H1 (cell line): ENCODE measurements at regions not wholly inside any gene's neighbourhood (a gene's known extent, or its start where the extent isn't known, plus 50 kb on each side); places are given as distances from the start of the nearest gene placed in this dataset.

Experiments used
- CTCF ChIA-PET: fragments of 300-600 bp; sonication (Branson Sonifier 250); formaldehyde crosslinking; loops from one replicate; lab custom pipeline; 2021; ENCODE audit not compliant: partially characterized antibody; lab: Charles Lee
- POLR2A ChIA-PET: fragments of 300-600 bp; sonication (Branson Sonifier 250); formaldehyde crosslinking; loops from one replicate; lab custom pipeline; 2021; ENCODE audit warnings: inconsistent platforms; ENCODE audit not compliant: partially characterized antibody; lab: Charles Lee
- DNase-seq, 2 experiments: peaks; one replicate each; pipeline versions ENCODE4 v3.0.0 to v3.0.0-alpha.2; 2010 to 2022; ENCODE audit warnings: low spot score in 2 of 2, low read depth in 1 of 2, mixed read lengths in 1 of 2
- FAIRE-seq: peaks from 2 replicates; lab custom pipeline; 2011; peaks lifted over from hg19 to GRCh38; lab: Jason Lieb, UNC
- H2AFZ ChIP-seq: 2 replicates; pipeline ENCODE4 v1.8.1; 2012; ENCODE audit warnings: low read length, inconsistent platforms
- H2AK5ac ChIP-seq: 2 replicates; pipeline ENCODE4 v1.6.1; 2013; ENCODE audit warnings: low read depth, low read length
- H2BK120ac ChIP-seq: replicated peaks from 2 replicates; pipeline ENCODE3; 2013; ENCODE audit warnings: low read depth, low read length, inconsistent platforms
- H2BK12ac ChIP-seq: 2 replicates; pipeline ENCODE4 v1.6.1; 2013; ENCODE audit warnings: low read depth, low read length
- H2BK15ac ChIP-seq: 2 replicates; pipeline ENCODE4 v1.6.1; 2013; ENCODE audit warnings: low read length
- H2BK20ac ChIP-seq: 2 replicates; pipeline ENCODE4 v1.6.1; 2013; ENCODE audit warnings: low read length
- H2BK5ac ChIP-seq: 2 replicates; pipeline ENCODE4 v1.6.1; 2013; ENCODE audit warnings: low read depth, low read length
- H3K14ac ChIP-seq: 2 replicates; pipeline ENCODE4 v1.6.1; 2013; ENCODE audit warnings: inconsistent platforms; ENCODE audit not compliant: insufficient read length
- H3K18ac ChIP-seq: 2 replicates; pipeline ENCODE4 v1.6.1; 2013; ENCODE audit warnings: low read length; ENCODE audit errors: extremely low read depth
- H3K23ac ChIP-seq: 2 replicates; pipeline ENCODE4 v1.6.1; 2013; ENCODE audit warnings: inconsistent platforms; ENCODE audit not compliant: insufficient read length
- H3K23me2 ChIP-seq: 2 replicates; pipeline ENCODE4 v1.6.1; 2013; ENCODE audit warnings: low read depth, low read length
- H3K27ac ChIP-seq: 2 replicates; pipeline ENCODE4 v1.6.1; 2011; ENCODE audit warnings: low read depth, low read length, inconsistent platforms
- H3K27me3 ChIP-seq, 4 experiments: replicated peaks in 1 of 4; 1 replicate in 1 of 4; 2 replicates in 3 of 4; pipeline versions ENCODE4 v1.6.1 to v1.8.1; 2011 to 2013; ENCODE audit warnings: low read length in 3 of 4, mild to moderate bottlenecking in 3 of 4, inconsistent platforms in 2 of 4, mixed read lengths in 2 of 4, moderate library complexity in 1 of 4; ENCODE audit not compliant: control insufficient read depth in 3 of 4, insufficient read depth in 3 of 4; ENCODE audit errors: extremely low read depth in 1 of 4
- H3K36me3 ChIP-seq, 4 experiments: 2 replicates each; pipeline versions ENCODE4 v1.6.1 to v1.8.1; 2011 to 2013; ENCODE audit warnings: mild to moderate bottlenecking in 4 of 4, low read length in 3 of 4, moderate library complexity in 2 of 4, control low read depth in 1 of 4, inconsistent platforms in 1 of 4; ENCODE audit not compliant: insufficient read depth in 4 of 4, control insufficient read depth in 2 of 4
- H3K4ac ChIP-seq: replicated peaks from 2 replicates; pipeline ENCODE3; 2013; ENCODE audit warnings: low read length, low read depth, mixed read lengths, inconsistent platforms; ENCODE audit not compliant: insufficient read length
- H3K4me1 ChIP-seq, 4 experiments: replicated peaks in 1 of 4; 1 replicate in 1 of 4; 2 replicates in 3 of 4; pipeline versions ENCODE4 v1.6.1 to v1.8.1; 2011 to 2013; ENCODE audit warnings: low read length in 3 of 4, inconsistent platforms in 2 of 4, mixed read lengths in 1 of 4; ENCODE audit not compliant: insufficient read depth in 4 of 4, control insufficient read depth in 3 of 4
- H3K4me2 ChIP-seq, 2 experiments: 2 replicates each; pipeline versions ENCODE4 v1.6.1 to v1.8.1; 2011 to 2013; ENCODE audit warnings: low read depth in 2 of 2, low read length in 2 of 2, control low read depth in 1 of 2, inconsistent platforms in 1 of 2, mild to moderate bottlenecking in 1 of 2; ENCODE audit not compliant: insufficient read depth in 1 of 2
- H3K4me3 ChIP-seq, 4 experiments: fragments of 200-600, 300-600 bp in 1 of 4; sonication (generic), shearing (Covaris generic), sonication (Bioruptor Twin) in 1 of 4; 2 replicates each; pipeline versions ENCODE4 v1.5.1 to v1.8.1; 2011 to 2016; ENCODE audit warnings: low read length in 4 of 4, low read depth in 3 of 4, control low read depth in 2 of 4, inconsistent platforms in 2 of 4, mild to moderate bottlenecking in 2 of 4, mixed read lengths in 1 of 4, moderate library complexity in 1 of 4; ENCODE audit not compliant: insufficient read depth in 2 of 4; ENCODE audit errors: extremely low read depth in 1 of 4
- H3K56ac ChIP-seq: replicated peaks from 2 replicates; pipeline ENCODE3; 2013; ENCODE audit warnings: low read depth, mild to moderate bottlenecking, mixed read lengths, low read length, inconsistent platforms; ENCODE audit not compliant: insufficient read length
- H3K79me1 ChIP-seq: 2 replicates; pipeline ENCODE4 v1.6.1; 2013; ENCODE audit warnings: low read depth, low read length, control low read depth
- H3K79me2 ChIP-seq, 2 experiments: 2 replicates each; pipeline versions ENCODE4 v1.6.1 to v1.8.1; 2012 to 2013; ENCODE audit warnings: low read length in 2 of 2, mild to moderate bottlenecking in 2 of 2, inconsistent platforms in 1 of 2; ENCODE audit not compliant: insufficient read depth in 2 of 2, control insufficient read depth in 1 of 2
- H3K9ac ChIP-seq, 4 experiments: replicated peaks in 1 of 4; 1 replicate in 1 of 4; 2 replicates in 3 of 4; pipeline versions ENCODE4 v1.6.1 to v1.8.1; 2011 to 2013; ENCODE audit warnings: low read depth in 3 of 4, low read length in 3 of 4, control low read depth in 2 of 4, mild to moderate bottlenecking in 2 of 4, moderate library complexity in 2 of 4, inconsistent platforms in 1 of 4; ENCODE audit errors: extremely low read depth in 1 of 4
- H3K9me3 ChIP-seq, 2 experiments: 2 replicates each; pipeline versions ENCODE4 v1.6.1 to v1.8.1; 2012 to 2013; ENCODE audit warnings: mild to moderate bottlenecking in 2 of 2, moderate library complexity in 2 of 2, control low read depth in 1 of 2, inconsistent platforms in 1 of 2, low read depth in 1 of 2, low read length in 1 of 2, mixed read lengths in 1 of 2; ENCODE audit not compliant: insufficient read depth in 2 of 2
- H4K20me1 ChIP-seq, 2 experiments: replicated peaks in 1 of 2; 2 replicates each; pipeline versions ENCODE3 to v1.8.1; 2011 to 2013; ENCODE audit warnings: inconsistent platforms in 2 of 2, low read length in 2 of 2, mild to moderate bottlenecking in 1 of 2; ENCODE audit not compliant: insufficient read depth in 2 of 2, control insufficient read depth in 1 of 2
- H4K5ac ChIP-seq: 2 replicates; pipeline ENCODE4 v1.6.1; 2013; ENCODE audit warnings: low read length, low read depth, mixed read lengths, inconsistent platforms; ENCODE audit not compliant: insufficient read length
- H4K8ac ChIP-seq: 2 replicates; pipeline ENCODE4 v1.8.0; 2013; ENCODE audit warnings: mild to moderate bottlenecking, moderate library complexity, low read length, inconsistent platforms; ENCODE audit not compliant: insufficient read depth; ENCODE audit errors: extremely low read depth
- H4K91ac ChIP-seq: replicated peaks from 2 replicates; pipeline ENCODE3; 2013; ENCODE audit warnings: low read length, mixed read lengths, inconsistent platforms; ENCODE audit not compliant: insufficient read length
- BCL11A ChIP-seq, 2 experiments: IDR thresholded peaks; one replicate each; pipeline ENCODE4 v1.6.1; 2011; ENCODE audit warnings: low read depth in 2 of 2, low read length in 2 of 2, mild to moderate bottlenecking in 2 of 2
- CBX5 ChIP-seq: fragments of 300-800, 300-1000 bp; sonication (generic); IDR thresholded peaks from 2 replicates; pipeline ENCODE4 v1.7.1; 2016; ENCODE audit warnings: antibody characterized with exemption, low read length, low read depth
- CTBP2 ChIP-seq: IDR thresholded peaks from 2 replicates; pipeline ENCODE4 v1.7.0; 2011; ENCODE audit warnings: borderline replicate concordance, mild to moderate bottlenecking, moderate library complexity, mixed read lengths, low read length; ENCODE audit not compliant: insufficient read depth, insufficient read length
- HDAC6 ChIP-seq: IDR thresholded peaks from one replicate; pipeline ENCODE4 v1.7.1; 2012; ENCODE audit warnings: low read depth, mild to moderate bottlenecking, inconsistent platforms, low read length, moderate library complexity
- PHF8 ChIP-seq: fragments of 200-600 bp; sonication (generic); conservative IDR thresholded peaks from 2 replicates; pipeline ENCODE4 v1.7.1; 2012; ENCODE audit warnings: low read depth, mild to moderate bottlenecking, inconsistent platforms, low read length, moderate library complexity
- RBBP5 ChIP-seq: IDR thresholded peaks from 2 replicates; pipeline ENCODE4 v1.7.1; 2012; ENCODE audit warnings: low read depth, mild to moderate bottlenecking, inconsistent platforms, low read length, moderate library complexity, borderline replicate concordance
- SUZ12 ChIP-seq: fragments of 200-600 bp; sonication (generic); IDR thresholded peaks from 2 replicates; pipeline ENCODE4 v1.6.1; 2012; ENCODE audit warnings: mild to moderate bottlenecking, inconsistent platforms, low read length, moderate library complexity, mixed read lengths
- TAF7 ChIP-seq: optimal IDR thresholded peaks from 2 replicates; pipeline ENCODE3; 2011; ENCODE audit warnings: low read depth, mild to moderate bottlenecking, inconsistent platforms, low read length, moderate library complexity, borderline replicate concordance
- TBP ChIP-seq: IDR thresholded peaks from 2 replicates; pipeline ENCODE4 v1.6.1; 2011; ENCODE audit warnings: low read depth, low read length, improper control_type of control experiment
- WGBS, 2 experiments: shearing (Covaris generic) in 1 of 2; methylation state at CpG; one replicate each; pipeline versions ENCODE4 v1.1.6 to v1.1.7; 2013 to 2015; ENCODE audit warnings: low lambda C conversion rate in 2 of 2, mixed read lengths in 2 of 2, inconsistent platforms in 1 of 2, low coverage in 1 of 2, missing lambda C conversion rate in 1 of 2; ENCODE audit not compliant: insufficient replicate concordance in 2 of 2, insufficient coverage in 1 of 2, insufficient read length in 1 of 2; ENCODE audit errors: extremely low coverage in 1 of 2, missing lambda C conversion rate in 1 of 2; 5-methylcytosine and 5-hydroxymethylcytosine counted together
- TF ChIP-seq, protein P1 (sequence below): IDR thresholded peaks from 2 replicates; pipeline ENCODE4 v1.6.1; 2011; ENCODE audit warnings: low read depth, mild to moderate bottlenecking, low read length; ENCODE audit not compliant: insufficient read depth
- TF ChIP-seq, protein P2 (sequence below): IDR thresholded peaks from 2 replicates; pipeline ENCODE4 v1.6.1; 2012; ENCODE audit warnings: inconsistent platforms

DNA sequence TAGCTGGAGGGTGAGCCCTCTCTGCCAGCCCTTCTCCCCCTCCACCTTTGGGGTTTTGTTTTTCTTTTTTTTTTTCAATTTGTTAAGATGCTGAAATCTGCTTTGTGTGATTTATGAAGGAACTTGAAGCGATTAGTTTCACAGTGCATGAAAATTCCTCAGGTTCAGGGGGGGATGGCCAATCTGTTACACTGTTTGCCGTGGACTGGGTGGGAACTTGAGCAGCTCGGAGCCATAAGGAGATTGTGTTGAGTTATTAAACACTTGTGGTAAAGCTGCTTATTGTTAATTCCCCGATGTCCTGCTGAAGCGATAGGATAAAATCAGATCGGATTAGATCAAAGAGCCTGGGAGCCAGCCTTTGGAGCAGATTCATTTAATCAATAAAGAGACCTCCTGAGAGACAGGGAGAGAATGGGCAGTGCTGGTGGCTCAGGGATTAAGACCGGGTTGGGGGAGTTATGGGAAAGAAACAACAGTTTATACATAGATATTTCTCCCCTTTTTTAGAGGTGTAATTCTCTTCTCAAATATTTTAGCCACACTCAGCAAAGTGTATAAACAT lies 105.8 kb upstream of the SPATA31D4 start:
- H4K20me1 ChIP-seq, result no peaks in the 10 kb centered on the region
- H3K79me1 ChIP-seq, result no peaks in the 10 kb centered on the region
- no peak overlapping the region for H3K14ac ChIP-seq
- no peak overlapping the region for H2AK5ac ChIP-seq
- no peak overlapping the region for H3K18ac ChIP-seq
- H2BK20ac ChIP-seq, result no peak overlapping the region
- no peak for FAIRE-seq
- WGBS, 2 experiments, result 91% methylated on average over 7 of the region's 7 CpGs; no CpG with 5 or more reads in 1 of the 2 experiments
- no peaks in the 10 kb centered on the region for H3K23me2 ChIP-seq
- no peak overlapping the region for H4K91ac ChIP-seq
- no peak overlapping the region for H2BK5ac ChIP-seq
- peaks cover 5 to 15% (median 10%) of the 10 kb centered on the region in 4 experiments for H3K4me1 ChIP-seq
- no peak overlapping the region for H2AFZ ChIP-seq
- H3K56ac ChIP-seq, result no peak overlapping the region
- H3K9me3 ChIP-seq, result no peaks in the 10 kb centered on the region
- CTCF ChIA-PET, result no interaction called here
- H2BK120ac ChIP-seq, result no peak overlapping the region
- no peaks in the 10 kb centered on the region for H3K36me3 ChIP-seq
- H3K79me2 ChIP-seq, result no peaks in the 10 kb centered on the region
- no peak overlapping the region for H3K23ac ChIP-seq
- no peak overlapping the region for H2BK15ac ChIP-seq
- no peak overlapping the region for H4K8ac ChIP-seq
- no peak overlapping the region for H3K9ac ChIP-seq
- no peak overlapping the region for H3K27ac ChIP-seq
- H2BK12ac ChIP-seq, result no peak overlapping the region
- peaks cover 0 to 3% (median 0%) of the 10 kb centered on the region in 4 experiments; a peak in 2 of 7 replicates for H3K27me3 ChIP-seq
- POLR2A ChIA-PET, result no interaction called here
- DNase-seq, result no peak
- TF ChIP-seq CBX5, result no peak
- TF ChIP-seq SUZ12, result no peak
- TF ChIP-seq, protein P1, sequence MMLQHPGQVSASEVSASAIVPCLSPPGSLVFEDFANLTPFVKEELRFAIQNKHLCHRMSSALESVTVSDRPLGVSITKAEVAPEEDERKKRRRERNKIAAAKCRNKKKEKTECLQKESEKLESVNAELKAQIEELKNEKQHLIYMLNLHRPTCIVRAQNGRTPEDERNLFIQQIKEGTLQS, result no peak
- TF ChIP-seq PHF8, result no peak
- TF ChIP-seq TBP, result no peak
- TF ChIP-seq RBBP5, result no peak
- TF ChIP-seq CTBP2, result no peak
- no peak for TF ChIP-seq TAF7
- TF ChIP-seq, protein P2, sequence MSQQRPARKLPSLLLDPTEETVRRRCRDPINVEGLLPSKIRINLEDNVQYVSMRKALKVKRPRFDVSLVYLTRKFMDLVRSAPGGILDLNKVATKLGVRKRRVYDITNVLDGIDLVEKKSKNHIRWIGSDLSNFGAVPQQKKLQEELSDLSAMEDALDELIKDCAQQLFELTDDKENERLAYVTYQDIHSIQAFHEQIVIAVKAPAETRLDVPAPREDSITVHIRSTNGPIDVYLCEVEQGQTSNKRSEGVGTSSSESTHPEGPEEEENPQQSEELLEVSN, result no peak
- no peak for TF ChIP-seq BCL11A (IDR thresholded peaks at IDR 0.05; ENCODE audit: low read depth in 2 of 2, low read length in 2 of 2)
- no peak for TF ChIP-seq HDAC6
- TF ChIP-seq, all 59 proteins: peak for 0
- Histone ChIP-seq H4K5ac (no peak overlapping the region), H3K4me3 (no peak overlapping the region), H3K4ac (no peak overlapping the region), H3K4me2 (no peak overlapping the region)
